ENCODE measurements at regions not wholly inside any gene's neighbourhood (a gene's known extent, or its start where the extent isn't known, plus 50 kb on each side); places are given as distances from the start of the nearest gene placed in this dataset.

- TF ChIP-seq REST (IDR thresholded peaks at IDR 0.05; ENCODE audit: borderline replicate concordance), result no peak
- TF ChIP-seq EZH2 (IDR thresholded peaks at IDR 0.05; ENCODE audit: borderline replicate concordance, insufficient read depth, low read length, poor library complexity, severe bottlenecking), result no peak
- no peak for TF ChIP-seq CTCF (IDR thresholded peaks at IDR 0.05; ENCODE audit: poor library complexity, severe bottlenecking)
- no peak for TF ChIP-seq MXI1 (conservative IDR thresholded peaks at IDR 0.05; ENCODE audit: poor library complexity, severe bottlenecking)
- TF ChIP-seq POLR2AphosphoS5 (IDR thresholded peaks at IDR 0.05), result no peak
- no peak for TF ChIP-seq RAD21 (conservative IDR thresholded peaks at IDR 0.05)
- no peak for TF ChIP-seq EP300 (conservative IDR thresholded peaks at IDR 0.05; ENCODE audit: poor library complexity, severe bottlenecking)
- TF ChIP-seq TAF1 (IDR thresholded peaks at IDR 0.05; ENCODE audit: low read depth), result no peak
- Histone ChIP-seq H3K9ac (ENCODE audit: low read length) (no peak overlapping the region), H2AFZ (ENCODE audit: low read depth, low read length) (no peak overlapping the region), H3F3A (ENCODE audit: insufficient read depth, low read length, poor library complexity, severe bottlenecking) (no peaks in the 10 kb centered on the region), H3K4me3 (ENCODE audit: low read length) (no peak overlapping the region), H3K9me2 (ENCODE audit: insufficient read depth, low read length) (no peaks in the 10 kb centered on the region), H3K9me3 (ENCODE audit: low read length) (no peaks in the 10 kb centered on the region), H4K20me1 (ENCODE audit: insufficient read depth) (no peaks in the 10 kb centered on the region), H3K36me3 (ENCODE audit: insufficient read depth, low read length) (no peaks in the 10 kb centered on the region), H3K79me2 (replicated peaks; ENCODE audit: insufficient read depth, low read length) (no peaks in the 10 kb centered on the region), H3K27me3 (ENCODE audit: insufficient read depth, low read depth, low read length) (no peaks in the 10 kb centered on the region), H3K27ac (ENCODE audit: low read length) (no peak overlapping the region), H3K4me2 (ENCODE audit: low read length) (no peak overlapping the region)
Observed at GRCh38 chr5:135641319-135641718, 62.5 kb upstream of the CXCL14 start.

- H3K9me2 ChIP-seq (ENCODE audit: insufficient read depth, low read length), result no peaks in the 10 kb centered on the region
- no peak overlapping the region for H3K27ac ChIP-seq (ENCODE audit: low read length)
- no peaks in the 10 kb centered on the region for H3K27me3 ChIP-seq (ENCODE audit: insufficient read depth, low read depth, low read length)
- no peaks in the 10 kb centered on the region for H4K20me1 ChIP-seq (ENCODE audit: insufficient read depth)
- H3F3A ChIP-seq (ENCODE audit: insufficient read depth, low read length, poor library complexity, severe bottlenecking), result no peaks in the 10 kb centered on the region
- TF ChIP-seq EZH2 (IDR thresholded peaks at IDR 0.05; ENCODE audit: borderline replicate concordance, insufficient read depth, low read length, poor library complexity, severe bottlenecking), result no peak
- TF ChIP-seq POLR2AphosphoS5 (IDR thresholded peaks at IDR 0.05), result no peak
- TF ChIP-seq RAD21 (conservative IDR thresholded peaks at IDR 0.05), result no peak
- no peak for TF ChIP-seq EP300 (conservative IDR thresholded peaks at IDR 0.05; ENCODE audit: poor library complexity, severe bottlenecking)
- TF ChIP-seq CTCF (IDR thresholded peaks at IDR 0.05; ENCODE audit: poor library complexity, severe bottlenecking), result no peak
- no peak for TF ChIP-seq MXI1 (conservative IDR thresholded peaks at IDR 0.05; ENCODE audit: poor library complexity, severe bottlenecking)
- TF ChIP-seq SMC3 (conservative IDR thresholded peaks at IDR 0.05; ENCODE audit: poor library complexity), result no peak
- TF ChIP-seq TAF1 (IDR thresholded peaks at IDR 0.05; ENCODE audit: low read depth), result no peak
- no peak for TF ChIP-seq REST (IDR thresholded peaks at IDR 0.05; ENCODE audit: borderline replicate concordance)
- no peaks in the 10 kb centered on the region for H3K9me3 ChIP-seq (ENCODE audit: low read length)
- no peak overlapping the region for H3K4me3 ChIP-seq (ENCODE audit: low read length)
- H2AFZ ChIP-seq (ENCODE audit: low read depth, low read length), result no peak overlapping the region
- no peaks in the 10 kb centered on the region for H3K79me2 ChIP-seq (replicated peaks; ENCODE audit: insufficient read depth, low read length)
- H3K9ac ChIP-seq (ENCODE audit: low read length), result no peak overlapping the region
- no peak overlapping the region for H3K4me2 ChIP-seq (ENCODE audit: low read length)
- no peaks in the 10 kb centered on the region for H3K36me3 ChIP-seq (ENCODE audit: insufficient read depth, low read length)
Observed at GRCh38 chr5:135635451-135635850, 56.7 kb upstream of the CXCL14 start.

Data from neural cell (in vitro differentiated cells).